HL-60 (cell line): ENCODE measurements at regions not wholly inside any gene's neighbourhood (a gene's known extent, or its start where the extent isn't known, plus 50 kb on each side); places are given as distances from the start of the nearest gene placed in this dataset.

Experiments
- DNase-seq, 2 experiments: peaks; one replicate each; pipeline ENCODE4 v3.0.0-alpha.2; 2010 to 2020; ENCODE audit warnings: low read depth in 1 of 2, low spot score in 1 of 2
- H3K27ac ChIP-seq: fragments of 250-450 bp; sonication (Bioruptor Pico); replicated peaks from 2 replicates; pipeline ENCODE4 v1.5.1; 2020; ENCODE audit warnings: mild to moderate bottlenecking, moderate library complexity
- H3K27me3 ChIP-seq: fragments of 250-450 bp; sonication (Bioruptor Pico); 2 replicates; pipeline ENCODE4 v1.5.1; 2021; ENCODE audit warnings: mild to moderate bottlenecking, moderate library complexity; ENCODE audit not compliant: insufficient read depth, poor library complexity, severe bottlenecking
- H3K4me3 ChIP-seq: replicated peaks from 2 replicates; pipeline ENCODE4 v1.5.1; 2011; ENCODE audit warnings: mild to moderate bottlenecking, control low read depth, low read length; ENCODE audit not compliant: insufficient read depth
- GABPA ChIP-seq: IDR thresholded peaks from 2 replicates; pipeline ENCODE4 v1.6.1; 2012; ENCODE audit warnings: low read depth
- POLR2AphosphoS5 ChIP-seq: IDR thresholded peaks from 2 replicates; pipeline ENCODE4 v1.6.1; 2012; ENCODE audit warnings: low read depth
- REST ChIP-seq: IDR thresholded peaks from 2 replicates; pipeline ENCODE4 v1.6.1; 2012; ENCODE audit warnings: low read depth; ENCODE audit not compliant: insufficient replicate concordance
- SPI1 ChIP-seq: IDR thresholded peaks from 2 replicates; pipeline ENCODE4 v1.6.1; 2012; ENCODE audit warnings: low read depth, mild to moderate bottlenecking, borderline replicate concordance
- TF ChIP-seq, protein P1 (sequence below): IDR thresholded peaks from one replicate; pipeline ENCODE4 v1.5.1; 2011; ENCODE audit warnings: low read length, control low read depth, inconsistent platforms; ENCODE audit not compliant: insufficient read depth

DNA sequence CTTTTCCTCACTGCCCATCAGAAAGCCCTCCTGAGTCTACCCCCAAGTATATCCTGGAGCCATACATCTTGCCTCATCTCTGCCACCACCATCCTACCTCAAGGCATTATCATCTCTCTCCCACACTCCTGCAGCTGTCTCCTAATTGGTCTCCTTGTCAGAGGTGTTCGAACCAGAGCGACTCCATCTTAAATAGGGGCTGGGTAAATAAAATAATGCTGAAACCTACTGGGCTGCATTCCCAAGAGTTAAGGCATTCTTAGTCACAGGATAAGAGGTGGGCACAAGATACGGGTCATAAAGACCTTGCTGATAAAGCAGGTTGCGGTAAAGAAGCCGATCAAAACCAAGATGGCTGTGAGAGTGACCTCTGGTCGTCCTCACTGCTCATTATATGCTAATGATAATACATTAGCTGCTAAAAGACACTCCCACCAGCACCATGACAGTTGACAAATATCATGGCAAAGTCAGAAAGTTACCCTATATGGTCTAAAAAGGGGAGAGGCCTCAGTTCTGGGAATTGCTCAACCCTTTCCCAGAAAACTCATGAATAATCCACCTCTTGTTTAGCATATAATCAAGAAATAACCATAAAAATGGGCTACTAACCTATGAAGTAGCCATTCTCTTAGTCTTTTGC is 97.0 kb upstream of the C16orf82 start:
- no peaks in the 10 kb centered on the region for H3K27me3 ChIP-seq
- no peak for DNase-seq
- no peak for TF ChIP-seq POLR2AphosphoS5
- TF ChIP-seq, protein P1, sequence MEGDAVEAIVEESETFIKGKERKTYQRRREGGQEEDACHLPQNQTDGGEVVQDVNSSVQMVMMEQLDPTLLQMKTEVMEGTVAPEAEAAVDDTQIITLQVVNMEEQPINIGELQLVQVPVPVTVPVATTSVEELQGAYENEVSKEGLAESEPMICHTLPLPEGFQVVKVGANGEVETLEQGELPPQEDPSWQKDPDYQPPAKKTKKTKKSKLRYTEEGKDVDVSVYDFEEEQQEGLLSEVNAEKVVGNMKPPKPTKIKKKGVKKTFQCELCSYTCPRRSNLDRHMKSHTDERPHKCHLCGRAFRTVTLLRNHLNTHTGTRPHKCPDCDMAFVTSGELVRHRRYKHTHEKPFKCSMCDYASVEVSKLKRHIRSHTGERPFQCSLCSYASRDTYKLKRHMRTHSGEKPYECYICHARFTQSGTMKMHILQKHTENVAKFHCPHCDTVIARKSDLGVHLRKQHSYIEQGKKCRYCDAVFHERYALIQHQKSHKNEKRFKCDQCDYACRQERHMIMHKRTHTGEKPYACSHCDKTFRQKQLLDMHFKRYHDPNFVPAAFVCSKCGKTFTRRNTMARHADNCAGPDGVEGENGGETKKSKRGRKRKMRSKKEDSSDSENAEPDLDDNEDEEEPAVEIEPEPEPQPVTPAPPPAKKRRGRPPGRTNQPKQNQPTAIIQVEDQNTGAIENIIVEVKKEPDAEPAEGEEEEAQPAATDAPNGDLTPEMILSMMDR: no peak
- TF ChIP-seq GABPA: no peak
- TF ChIP-seq SPI1: no peak
- TF ChIP-seq REST: no peak

GRCh38 chr16:26970292-26970691 is 96.4 kb upstream of the C16orf82 start:
- TF ChIP-seq POLR2AphosphoS5 (no peak), GABPA (no peak)
- Histone ChIP-seq H3K27ac (no peak overlapping the region), H3K4me3 (no peak overlapping the region), H3K27me3 (no peaks in the 10 kb centered on the region)
- DNase-seq: no peak

More for the DNA sequence above, 97.0 kb upstream of the C16orf82 start:
- H3K27ac ChIP-seq: no peak overlapping the region
- no peak overlapping the region for H3K4me3 ChIP-seq

DNA sequence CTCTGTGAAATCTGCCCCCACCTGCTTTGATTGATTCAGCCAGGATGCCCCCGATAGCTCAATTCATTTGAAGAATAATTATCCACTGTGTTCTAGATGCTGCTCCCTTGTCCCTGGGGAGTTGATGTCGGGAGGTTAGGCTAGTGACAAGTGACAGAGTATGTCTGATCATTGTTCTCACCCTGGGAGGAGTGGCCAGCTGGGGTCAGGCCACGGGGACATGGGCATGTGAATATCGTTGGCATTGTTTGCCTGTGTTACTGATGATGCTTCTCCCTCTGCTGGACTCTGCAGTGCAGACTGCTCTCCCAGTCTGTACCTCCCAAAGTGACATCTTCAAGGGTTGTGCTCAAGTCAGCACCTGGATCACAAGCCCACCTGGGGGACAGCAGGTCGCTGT is 89.9 kb upstream of the C16orf82 start:
- no peak overlapping the region for H3K27ac ChIP-seq
- H3K4me3 ChIP-seq: no peak overlapping the region
- TF ChIP-seq REST: no peak
- TF ChIP-seq POLR2AphosphoS5: no peak
- no peak for TF ChIP-seq SPI1
- no peak for TF ChIP-seq GABPA
- TF ChIP-seq, protein P1: no peak
- no peak for DNase-seq
- H3K27me3 ChIP-seq: no peaks in the 10 kb centered on the region

- Histone ChIP-seq H3K4me3 (no peak overlapping the region), H3K27ac (no peak overlapping the region), H3K27me3 (no peaks in the 10 kb centered on the region)
- no peak for DNase-seq
- TF ChIP-seq POLR2AphosphoS5: no peak
- no peak for TF ChIP-seq REST
- TF ChIP-seq GABPA: no peak
Observed at GRCh38 chr16:26981266-26981938, 85.3 kb upstream of the C16orf82 start.
